Loucy (cell line): ENCODE measurements at regions not wholly inside any gene's neighbourhood (a gene's known extent, or its start where the extent isn't known, plus 50 kb on each side); places are given as distances from the start of the nearest gene placed in this dataset.
"Not testable (repeated sequence)": the region's sequence is repeated elsewhere in the genome, so short reads cannot be mapped to it uniquely, and the experiment has no call there.

Experiments
- CTCF ChIP-seq: fragments of 200-600 bp; sonication (generic); conservative IDR thresholded peaks from 2 replicates; pipeline ENCODE4 v1.5.1; 2014; ENCODE audit warnings: mild to moderate bottlenecking, antibody characterized with exemption, low read length
- EZH2phosphoT487 ChIP-seq: fragments of 200-600 bp; IDR thresholded peaks from 2 replicates; pipeline ENCODE4 v1.6.1; 2018; ENCODE audit warnings: antibody characterized with exemption, mild to moderate bottlenecking, moderate library complexity, borderline replicate concordance

- not testable (repeated sequence) for TF ChIP-seq CTCF, EZH2phosphoT487
These were observed 134.7 kb downstream of the CWH43 start for GRCh38 chr4:49120804-49121203.
